GM21367 (cell line): ENCODE measurements at regions not wholly inside any gene's neighbourhood (a gene's known extent, or its start where the extent isn't known, plus 50 kb on each side); places are given as distances from the start of the nearest gene placed in this dataset.
"Not testable (repeated sequence)": the region's sequence is repeated elsewhere in the genome, so short reads cannot be mapped to it uniquely, and the experiment has no call there.

Experiments used
- ATAC-seq: cut with Tn5 transposase; IDR thresholded peaks from one replicate; pipeline ENCODE4 v1.9.1; 2021; ENCODE audit not compliant: unreplicated experiment

DNA sequence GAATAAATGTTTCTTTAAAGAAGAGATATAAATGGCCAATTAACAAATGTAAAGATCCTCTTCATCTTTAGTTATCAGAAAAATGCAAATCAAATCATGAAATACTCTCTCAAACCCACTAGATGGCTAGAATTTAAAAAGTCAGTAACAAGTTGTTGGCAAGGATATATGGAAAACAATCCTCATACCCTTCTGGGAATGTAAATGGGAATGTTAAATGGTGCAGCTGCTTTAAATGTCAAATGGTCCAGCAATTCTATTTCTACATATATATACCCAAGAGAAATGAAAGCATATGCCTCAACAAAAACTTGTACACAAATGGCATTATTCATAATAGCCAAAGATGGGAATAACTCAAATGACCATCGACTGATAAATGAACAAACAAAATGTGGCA lies 283.5 kb downstream of the RWDD3 start:
- ATAC-seq, result no peak

DNA sequence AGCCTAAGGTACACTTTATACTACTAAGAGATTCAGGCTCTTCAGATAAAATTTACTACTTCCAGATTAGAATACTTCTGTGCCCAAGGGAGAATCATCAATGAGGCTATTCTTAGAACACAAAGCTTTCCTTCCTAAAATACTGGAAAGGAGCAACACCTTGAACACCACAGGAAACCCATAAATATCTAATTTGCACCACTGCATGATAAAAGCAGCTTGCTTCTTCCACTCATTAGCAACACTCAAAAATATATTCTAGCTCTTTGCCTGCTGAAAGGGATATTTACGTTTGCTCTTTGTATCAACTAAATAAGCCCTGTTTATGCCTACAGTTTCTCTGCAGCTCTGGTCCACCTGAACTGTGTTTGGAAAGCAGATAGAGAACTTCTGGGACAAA lies 284.3 kb downstream of the RWDD3 start:
- ATAC-seq, result no peak

DNA sequence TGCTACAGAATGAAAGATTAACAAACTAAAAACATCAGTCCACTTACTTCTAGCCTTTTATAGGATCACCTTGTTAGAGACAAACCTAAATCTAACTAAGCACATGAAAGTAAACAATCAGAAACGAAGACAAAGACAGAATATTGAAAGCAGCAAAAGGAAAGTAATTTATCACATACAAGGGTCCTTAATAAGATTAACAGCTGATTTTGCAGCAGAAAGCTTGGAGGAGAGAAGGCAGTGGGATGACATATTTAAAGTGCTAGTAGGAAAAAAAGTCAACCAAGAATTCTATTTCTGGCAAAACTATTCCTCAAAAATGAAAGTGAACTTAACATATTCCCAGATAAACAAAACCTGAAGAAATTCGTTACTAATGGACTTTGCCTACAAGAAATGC lies 286.4 kb downstream of the RWDD3 start:
- no peak for ATAC-seq

DNA sequence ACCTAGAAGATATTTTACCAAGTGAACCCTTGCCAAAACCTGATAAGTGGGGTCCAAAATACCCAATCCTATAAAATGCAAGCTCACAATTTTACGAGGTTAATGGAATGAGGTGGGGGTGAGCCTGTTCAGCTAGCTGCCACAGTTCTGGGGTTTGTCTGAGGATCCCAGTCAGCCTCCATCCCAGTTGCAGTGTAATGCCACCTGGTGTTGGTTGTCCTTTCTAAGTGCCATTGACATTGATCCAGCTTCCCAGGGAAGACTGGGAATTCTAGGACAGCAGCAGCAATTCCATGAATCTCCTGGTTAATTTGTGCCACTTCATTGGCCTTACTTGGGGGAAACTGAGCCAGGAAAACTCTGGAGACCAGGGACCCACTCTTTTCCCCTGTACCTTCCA lies 298.3 kb downstream of the RWDD3 start:
- no peak for ATAC-seq

DNA sequence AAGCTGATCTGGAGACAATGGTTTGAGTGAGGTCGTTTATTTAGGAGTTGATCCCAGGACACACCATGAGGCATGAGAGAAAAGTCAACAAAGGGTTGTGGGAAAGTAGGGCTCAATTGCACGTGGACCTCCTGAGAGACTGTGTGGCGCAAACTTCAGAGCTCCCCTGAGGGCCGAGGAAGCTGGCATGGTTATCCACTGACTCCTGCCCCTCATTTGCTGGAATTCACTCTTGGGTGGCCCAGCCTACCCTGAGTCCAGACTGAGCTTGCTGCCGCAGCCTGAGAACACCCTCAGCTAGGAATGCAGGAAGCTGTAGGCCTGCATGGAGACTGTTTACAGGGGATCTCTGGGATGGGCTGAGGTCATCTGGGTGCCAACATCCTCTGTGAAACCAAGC lies 301.0 kb downstream of the RWDD3 start:
- ATAC-seq, result no peak

DNA sequence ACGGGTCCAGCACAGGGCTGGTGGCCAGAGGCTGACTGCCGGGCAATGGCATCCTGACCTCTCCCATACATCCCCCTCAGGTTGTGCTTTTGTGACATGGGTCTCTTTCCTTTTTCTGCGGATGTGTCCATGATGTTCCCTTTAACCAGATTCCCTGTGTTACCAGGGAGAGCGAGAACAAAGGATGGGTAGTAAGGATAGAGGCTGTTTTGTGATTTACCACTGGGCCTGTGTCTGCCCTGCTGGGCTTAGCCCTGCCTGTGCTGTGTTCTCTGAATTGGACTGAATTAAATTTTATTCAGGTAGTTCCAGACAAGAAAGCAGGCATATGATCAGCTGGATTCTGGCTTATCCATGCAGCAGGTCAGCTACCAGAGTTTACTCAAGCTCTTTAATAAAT lies 301.6 kb downstream of the RWDD3 start:
- ATAC-seq, result no peak

DNA sequence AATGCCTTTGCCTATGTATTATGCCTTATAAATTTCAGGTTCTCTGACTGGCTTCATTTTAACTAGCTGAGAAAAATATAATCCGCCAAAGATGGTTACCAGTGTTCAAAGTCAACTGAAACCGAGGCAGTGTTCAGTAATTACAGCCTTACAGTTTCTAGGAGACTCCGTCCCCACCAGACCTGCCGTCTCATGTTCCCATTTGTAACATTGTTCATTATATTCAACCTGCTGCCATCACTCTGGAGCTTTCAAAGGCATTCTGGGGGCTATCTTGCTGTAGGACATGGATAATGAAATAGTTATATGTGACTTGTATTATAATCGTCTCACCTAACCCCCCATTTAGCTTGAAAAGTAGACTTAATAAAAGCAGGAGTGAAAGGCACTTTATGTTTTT lies 302.5 kb downstream of the RWDD3 start:
- no peak for ATAC-seq

DNA sequence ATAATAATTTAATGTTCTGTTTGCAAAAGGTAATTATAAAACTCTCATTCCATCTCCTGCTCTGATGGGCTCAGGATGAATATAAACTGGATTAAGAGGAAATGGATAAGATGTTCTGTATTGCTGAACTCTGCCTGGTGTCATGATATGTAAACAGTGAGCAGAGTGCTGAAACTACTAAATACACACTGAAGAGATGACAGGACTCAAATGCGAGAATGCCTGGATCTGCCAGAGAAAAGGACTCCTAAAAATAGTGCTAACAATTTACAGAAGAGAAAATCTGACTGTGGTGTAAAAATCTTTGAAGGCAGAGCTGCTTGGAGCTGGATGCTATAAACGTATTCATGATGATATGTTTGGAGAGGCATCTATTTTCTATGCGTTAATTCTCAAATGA lies 303.2 kb downstream of the RWDD3 start:
- ATAC-seq, result no peak

DNA sequence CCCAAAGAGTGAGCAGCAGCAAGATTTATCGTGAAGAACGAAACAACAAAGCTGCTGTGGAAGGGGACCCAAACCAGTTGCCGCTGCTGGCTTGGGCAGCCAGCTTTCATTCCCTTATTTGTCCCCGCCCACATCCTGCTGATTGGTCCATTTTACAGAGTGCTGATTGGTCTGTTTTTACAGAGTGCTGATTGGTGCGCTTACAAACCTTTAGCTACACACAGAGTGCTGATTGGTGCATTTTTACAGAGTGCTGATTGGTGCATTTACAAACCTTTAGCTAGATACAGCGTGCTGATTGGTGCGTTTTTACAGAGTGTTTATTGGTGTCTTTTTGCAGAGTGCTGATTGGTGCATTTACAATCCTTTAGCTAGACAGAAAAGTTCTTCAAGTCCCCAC lies 304.2 kb downstream of the RWDD3 start:
- not testable (repeated sequence) for ATAC-seq

DNA sequence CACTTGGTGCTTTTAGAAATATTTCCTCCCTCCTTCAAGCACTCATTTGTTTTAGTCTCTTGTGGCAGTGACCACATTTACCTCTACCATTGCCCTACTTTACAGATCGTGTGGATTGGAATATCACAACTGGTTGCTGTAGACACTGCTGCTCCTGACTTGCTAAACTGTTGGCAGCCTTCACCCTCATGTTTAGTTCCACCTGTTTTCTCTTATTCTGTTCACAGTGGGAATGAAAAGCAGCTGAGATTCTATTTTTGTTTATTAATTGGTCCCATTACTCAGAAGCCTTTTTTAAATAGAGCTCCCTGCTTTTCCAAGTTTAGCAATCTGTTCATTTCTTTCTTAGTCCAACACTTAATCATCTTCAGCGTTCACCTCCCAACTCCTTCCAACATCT lies 308.9 kb downstream of the RWDD3 start:
- ATAC-seq, result no peak

DNA sequence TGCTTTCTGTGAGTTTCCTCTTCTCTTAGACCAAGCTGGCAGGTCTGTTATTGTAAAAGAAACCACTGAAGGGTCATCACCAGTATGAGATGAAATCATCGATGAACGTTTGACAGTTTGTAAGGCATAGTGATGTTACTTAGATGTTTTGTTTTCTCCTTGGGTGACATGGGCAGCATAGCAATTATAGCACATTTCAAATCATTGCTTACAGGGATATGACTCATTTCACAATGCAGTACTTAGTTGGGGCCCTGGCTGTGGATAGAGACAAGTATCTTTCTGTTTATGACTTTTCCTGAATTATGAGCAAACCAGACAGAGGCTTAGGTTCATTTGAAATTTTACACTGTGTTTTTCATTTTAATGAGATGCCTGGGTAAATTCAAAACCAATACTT lies 313.0 kb downstream of the RWDD3 start:
- ATAC-seq, result no peak

DNA sequence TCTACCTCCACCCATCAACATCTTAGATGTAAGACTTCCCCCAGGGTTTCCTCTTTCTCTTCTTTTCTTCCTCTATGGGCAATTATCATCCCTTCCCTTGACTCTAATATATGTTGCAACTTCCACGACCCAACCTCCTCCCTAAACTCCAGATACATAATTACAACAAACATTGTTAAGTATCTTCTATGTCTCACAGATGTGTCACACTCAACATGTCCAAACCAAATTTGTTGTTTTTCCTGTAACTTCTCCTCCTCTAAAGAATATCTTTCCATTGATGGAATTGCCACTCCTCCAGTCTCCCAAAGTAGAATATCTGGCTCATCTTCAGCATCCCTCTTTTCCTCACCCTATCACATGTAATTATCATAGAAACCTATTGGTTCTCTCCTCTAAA lies 314.2 kb downstream of the RWDD3 start:
- no peak for ATAC-seq

DNA sequence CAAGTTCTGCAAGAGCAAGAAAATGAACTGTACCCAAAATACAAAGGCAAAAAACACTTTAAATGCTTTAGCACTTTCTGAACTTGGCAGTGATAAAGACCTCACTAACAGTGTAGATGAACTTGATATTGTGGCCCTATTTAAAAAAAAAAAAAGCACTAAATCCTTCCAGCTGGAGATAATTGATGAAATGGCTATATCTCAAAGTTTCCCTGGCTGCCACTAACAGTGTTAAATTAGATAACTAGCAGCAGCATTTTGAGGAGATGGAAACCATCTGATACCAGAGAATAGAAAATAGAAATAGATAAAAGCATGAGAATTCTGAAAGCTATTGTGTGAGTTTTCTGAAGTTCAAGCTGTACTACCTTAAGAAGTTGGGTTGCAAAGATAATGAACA lies 317.2 kb downstream of the RWDD3 start:
- no peak for ATAC-seq

DNA sequence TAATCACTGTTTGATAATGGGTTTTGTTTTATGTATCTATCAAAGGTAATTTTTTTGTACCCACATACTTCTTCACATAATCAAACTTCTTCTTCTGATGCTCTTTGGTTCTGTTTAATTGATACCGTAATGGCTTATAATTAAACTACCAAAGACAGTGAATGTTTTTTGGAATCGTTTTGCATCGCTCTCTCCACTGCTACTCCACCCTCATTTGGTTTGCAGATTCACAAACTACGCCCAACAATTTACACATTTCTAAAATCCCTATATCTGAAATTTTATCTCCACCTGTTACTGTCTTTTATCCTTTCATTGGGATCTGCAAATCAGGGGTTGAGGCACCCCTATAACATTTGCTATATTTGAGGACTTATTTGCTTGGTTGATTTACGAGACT lies 319.6 kb downstream of the RWDD3 start:
- no peak for ATAC-seq

DNA sequence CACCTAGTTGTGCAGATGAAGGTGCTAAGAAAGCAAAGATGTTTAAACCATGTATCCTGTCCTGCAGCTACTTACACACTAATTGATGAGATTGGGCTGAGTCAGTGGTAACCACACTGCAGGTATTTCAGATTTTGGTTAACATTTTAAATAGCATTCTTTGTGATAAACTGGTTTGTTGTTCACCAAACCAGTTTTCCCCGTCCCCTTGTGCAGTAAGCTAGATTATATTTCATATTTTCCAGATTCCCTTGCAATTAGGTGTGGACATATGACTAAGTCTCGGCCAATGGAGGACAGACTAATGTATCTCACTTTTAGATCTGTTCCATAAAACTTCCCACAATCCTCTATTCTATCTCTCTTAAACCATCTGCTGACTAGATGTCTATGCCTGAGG lies 320.4 kb downstream of the RWDD3 start:
- ATAC-seq, result no peak

DNA sequence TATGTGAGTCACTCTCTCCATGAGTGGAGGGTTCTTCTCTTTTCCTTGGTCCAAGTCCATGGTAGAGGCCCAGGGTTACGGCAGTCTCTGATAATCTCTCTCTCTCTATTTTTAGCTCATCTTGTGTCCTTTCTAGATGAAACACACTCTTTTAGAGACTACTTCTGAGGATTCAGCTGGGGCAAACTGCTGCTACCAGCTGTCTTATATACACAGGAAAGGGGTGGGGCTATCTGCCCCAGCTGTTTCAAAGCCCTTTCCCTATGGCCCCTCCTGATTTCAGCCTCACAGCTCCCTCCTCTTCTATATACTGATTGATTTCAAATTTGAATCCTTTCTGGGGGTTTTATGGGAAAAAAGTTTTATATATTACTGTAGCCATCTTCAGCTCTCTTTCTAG lies 324.8 kb downstream of the RWDD3 start:
- ATAC-seq, result no peak

DNA sequence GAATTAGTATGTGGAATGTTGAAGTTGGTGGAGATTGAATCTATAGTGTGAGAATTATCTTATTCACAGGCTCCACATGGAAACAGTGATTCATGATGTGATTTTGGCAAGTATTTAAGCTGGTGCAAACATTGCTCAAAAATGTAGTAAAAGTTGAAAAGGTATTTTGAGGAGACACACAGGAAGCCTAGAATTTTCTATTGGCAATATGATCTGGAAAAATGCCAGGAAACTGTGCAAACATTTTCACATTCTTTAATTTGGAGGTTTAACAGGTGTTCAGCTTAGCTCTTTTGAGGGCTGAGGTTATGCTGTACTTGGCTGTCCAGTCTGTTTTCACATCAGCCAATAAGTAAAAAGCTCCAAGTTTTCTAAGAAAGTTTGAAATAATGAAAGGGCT lies 327.3 kb downstream of the RWDD3 start:
- no peak for ATAC-seq

DNA sequence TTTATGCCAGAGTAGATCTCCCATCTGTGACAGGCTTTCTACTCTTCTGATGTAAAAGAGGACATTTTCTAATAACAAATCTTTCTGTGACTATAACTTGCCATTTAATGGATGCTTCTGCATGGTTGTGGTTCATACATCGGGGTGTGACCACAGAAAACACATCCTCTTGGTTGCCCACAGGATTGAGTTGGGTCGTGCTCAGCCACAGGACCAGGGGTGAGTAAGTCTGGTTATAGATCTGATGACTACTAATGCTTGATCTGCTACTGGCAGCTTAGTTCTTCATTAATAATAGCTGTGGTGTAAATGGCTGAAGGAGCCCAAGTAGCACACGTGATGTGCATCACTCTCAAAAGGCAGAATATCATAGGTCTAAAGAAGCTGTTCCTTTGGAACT lies 328.2 kb downstream of the RWDD3 start:
- no peak for ATAC-seq

DNA sequence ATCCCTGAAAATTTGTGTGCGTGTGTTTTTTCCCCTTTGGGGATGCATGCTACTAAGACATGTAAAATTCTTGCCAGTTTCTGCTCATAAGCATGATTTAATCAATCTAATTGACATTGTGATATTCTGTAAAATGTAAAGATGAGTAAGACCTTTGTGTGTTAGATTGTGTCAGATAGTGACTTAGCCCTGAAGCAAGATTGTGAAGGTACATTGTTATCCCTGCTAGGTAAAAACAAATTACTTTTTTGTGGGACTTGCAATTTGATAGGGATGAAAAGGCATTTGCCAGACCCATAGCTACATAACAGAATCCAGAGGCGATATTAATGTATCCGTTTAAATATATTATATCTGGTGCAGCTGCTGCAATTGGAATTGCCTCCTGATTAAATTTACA lies 338.0 kb downstream of the RWDD3 start:
- no peak for ATAC-seq

DNA sequence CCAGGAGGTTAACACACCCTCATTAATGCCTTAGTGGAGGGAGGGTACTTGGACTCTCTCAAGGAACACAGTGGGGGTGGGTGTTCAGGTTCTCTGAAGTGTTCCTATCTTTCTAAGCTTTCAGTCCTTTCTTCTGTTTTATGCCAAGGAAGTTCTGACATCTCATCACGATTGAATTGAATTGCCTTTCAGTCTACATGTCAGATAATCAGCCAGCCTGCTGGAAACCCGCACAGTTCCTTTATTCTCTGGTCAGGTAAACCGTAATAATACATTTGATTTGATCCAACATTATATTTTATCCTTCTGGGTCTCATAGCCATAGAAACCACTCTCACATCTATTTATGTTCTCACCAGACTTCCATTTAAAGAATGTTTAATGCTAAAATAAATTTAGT lies 339.0 kb downstream of the RWDD3 start:
- ATAC-seq, result no peak

DNA sequence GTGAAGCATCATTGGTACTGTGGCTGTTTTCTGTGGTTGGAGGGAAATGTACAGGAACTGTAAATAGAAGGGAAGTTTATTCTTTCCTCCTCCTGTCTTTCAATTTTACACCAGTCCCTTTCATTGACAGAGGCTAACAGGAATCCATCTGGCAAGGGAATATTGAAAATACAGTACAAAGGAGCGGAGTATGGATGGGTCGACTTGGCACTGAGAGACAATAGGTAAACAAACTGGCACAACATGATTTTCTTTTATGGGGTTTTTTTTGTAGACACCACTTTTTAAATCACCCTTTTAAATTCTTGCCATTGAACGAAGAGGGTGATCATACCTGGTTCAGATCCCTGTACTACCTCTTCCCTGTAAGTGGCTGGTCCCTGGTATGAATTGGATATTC lies 341.3 kb downstream of the RWDD3 start:
- no peak for ATAC-seq

DNA sequence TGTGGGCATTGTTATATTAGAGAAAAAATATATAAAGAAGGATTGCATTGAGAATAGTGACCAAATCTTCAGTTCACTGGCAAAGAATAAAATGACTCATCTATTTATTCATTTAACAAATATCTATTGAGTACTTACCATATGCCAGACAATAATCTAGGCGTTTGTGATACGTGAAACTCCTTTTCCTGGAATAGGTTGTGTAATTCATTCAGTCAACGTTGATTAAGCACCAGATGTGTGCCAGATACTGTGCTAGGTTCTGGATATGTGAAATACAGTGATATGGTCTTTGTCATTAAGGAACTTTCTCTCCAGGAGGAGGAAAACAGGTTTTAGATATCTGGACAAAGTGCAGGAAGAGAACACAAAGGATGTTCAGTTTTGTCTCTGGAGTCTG lies 344.5 kb downstream of the RWDD3 start:
- ATAC-seq, result no peak

DNA sequence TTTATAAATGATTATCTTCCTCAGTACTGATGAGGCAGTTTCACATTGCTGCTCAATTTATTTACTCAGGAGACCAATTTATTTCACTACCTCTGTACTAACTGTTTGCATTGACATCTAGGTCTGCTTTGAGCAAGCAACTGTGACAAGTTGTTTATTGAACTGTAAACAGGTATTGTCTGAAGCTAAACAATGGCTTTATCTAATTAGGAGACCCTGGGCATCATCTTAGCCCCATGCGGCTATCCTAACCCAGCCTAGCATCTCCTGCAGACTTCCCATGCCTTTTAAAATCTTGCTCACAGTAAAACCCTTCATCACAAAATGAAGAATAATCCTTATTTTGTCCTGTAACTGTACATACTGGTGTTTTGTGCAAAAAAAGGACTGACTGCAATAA lies 348.2 kb downstream of the RWDD3 start:
- ATAC-seq, result no peak

DNA sequence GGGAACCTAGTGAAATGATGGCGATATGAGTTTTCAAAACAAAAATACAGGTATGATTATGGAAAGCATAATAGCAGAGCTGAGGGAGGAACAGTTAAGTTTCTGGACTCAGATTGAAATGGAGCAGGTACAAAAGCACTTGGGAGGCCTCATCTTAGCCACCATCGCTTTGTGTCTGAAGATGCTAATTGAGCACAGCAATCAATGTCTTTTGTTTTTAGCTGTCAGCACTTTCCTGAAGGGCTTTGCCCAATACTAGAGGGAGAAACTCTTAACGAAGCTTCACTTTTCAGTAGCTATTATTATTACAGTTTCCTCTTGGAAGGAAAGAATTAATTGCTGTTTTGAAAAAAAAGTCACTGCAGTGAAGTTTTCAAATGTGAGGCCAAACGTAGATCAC lies 348.7 kb downstream of the RWDD3 start:
- no peak for ATAC-seq
